Mesenchymal stem cell (in vitro differentiated cells and primary cell): ENCODE measurements at regions not wholly inside any gene's neighbourhood (a gene's known extent, or its start where the extent isn't known, plus 50 kb on each side); places are given as distances from the start of the nearest gene placed in this dataset.

Experiments
- DNase-seq: peaks from one replicate; pipeline ENCODE4 v3.0.0-alpha.2; 2013
- H2AFZ ChIP-seq: one replicate; pipeline ENCODE4 v1.6.1; 2013; ENCODE audit warnings: low read depth, mild to moderate bottlenecking, control low read depth, inconsistent platforms, low read length, moderate library complexity
- H2AK5ac ChIP-seq: 2 replicates; pipeline ENCODE4 v1.6.1; 2013; ENCODE audit warnings: low read length, moderate library complexity, mild to moderate bottlenecking, inconsistent platforms; ENCODE audit not compliant: severe bottlenecking
- H2BK120ac ChIP-seq: one replicate; pipeline ENCODE4 v1.6.1; 2013; ENCODE audit warnings: low read depth, mild to moderate bottlenecking, inconsistent platforms, low read length, moderate library complexity
- H2BK12ac ChIP-seq, 2 experiments: one replicate each; pipeline ENCODE4 v1.6.1; 2013; ENCODE audit warnings: inconsistent platforms in 2 of 2, low read length in 2 of 2, mild to moderate bottlenecking in 2 of 2, moderate library complexity in 2 of 2, control low read depth in 1 of 2
- H2BK15ac ChIP-seq: one replicate; pipeline ENCODE4 v1.6.1; 2013; ENCODE audit warnings: mild to moderate bottlenecking, low read depth, inconsistent platforms; ENCODE audit not compliant: poor library complexity, severe bottlenecking
- H2BK5ac ChIP-seq: 2 replicates; pipeline ENCODE4 v1.6.1; 2013; ENCODE audit warnings: low read depth, mild to moderate bottlenecking, low read length, control low read depth, inconsistent platforms; ENCODE audit not compliant: poor library complexity, severe bottlenecking
- H3K14ac ChIP-seq, 2 experiments: one replicate each; pipeline ENCODE4 v1.6.1; 2013; ENCODE audit warnings: inconsistent platforms in 2 of 2, low read length in 2 of 2, control low read depth in 1 of 2, mild to moderate bottlenecking in 1 of 2, moderate library complexity in 1 of 2
- H3K18ac ChIP-seq, 2 experiments: one replicate each; pipeline ENCODE4 v1.6.1; 2013; ENCODE audit warnings: inconsistent platforms in 2 of 2, low read length in 2 of 2, control low read depth in 1 of 2, low read depth in 1 of 2, mild to moderate bottlenecking in 1 of 2
- H3K23ac ChIP-seq, 2 experiments: one replicate each; pipeline ENCODE4 v1.6.1; 2013; ENCODE audit warnings: inconsistent platforms in 2 of 2, low read length in 2 of 2, mild to moderate bottlenecking in 2 of 2, moderate library complexity in 2 of 2, control low read depth in 1 of 2
- H3K27ac ChIP-seq: 2 replicates; pipeline ENCODE4 v1.5.1; 2013; ENCODE audit warnings: mild to moderate bottlenecking, moderate library complexity, low read length, control low read depth, inconsistent platforms; ENCODE audit not compliant: poor library complexity, severe bottlenecking
- H3K27me3 ChIP-seq, 2 experiments: 2 replicates each; pipeline versions ENCODE4 v1.6.1 to v1.7.0; 2013; ENCODE audit warnings: low read length in 2 of 2, mild to moderate bottlenecking in 2 of 2, moderate library complexity in 2 of 2, control low read depth in 1 of 2, inconsistent platforms in 1 of 2; ENCODE audit not compliant: control insufficient read depth in 1 of 2, insufficient read depth in 1 of 2
- H3K36me3 ChIP-seq, 2 experiments: 2 replicates each; pipeline versions ENCODE4 v1.6.1 to v1.7.0; 2013; ENCODE audit warnings: low read length in 2 of 2, control low read depth in 1 of 2, inconsistent platforms in 1 of 2, low read depth in 1 of 2, mild to moderate bottlenecking in 1 of 2; ENCODE audit not compliant: insufficient read depth in 2 of 2, control insufficient read depth in 1 of 2
- H3K4ac ChIP-seq, 2 experiments: one replicate each; pipeline ENCODE4 v1.6.1; 2013; ENCODE audit warnings: inconsistent platforms in 2 of 2, low read length in 2 of 2, mild to moderate bottlenecking in 2 of 2, moderate library complexity in 2 of 2, control low read depth in 1 of 2, low read depth in 1 of 2
- H3K4me1 ChIP-seq: 2 replicates; pipeline ENCODE4 v1.6.1; 2013; ENCODE audit warnings: low read depth, low read length, control low read depth; ENCODE audit not compliant: control insufficient read depth, insufficient read depth
- H3K4me2 ChIP-seq: 2 replicates; pipeline ENCODE4 v1.6.1; 2013; ENCODE audit warnings: low read length, mild to moderate bottlenecking, inconsistent platforms; ENCODE audit not compliant: poor library complexity, severe bottlenecking
- H3K4me3 ChIP-seq, 2 experiments: 2 replicates each; pipeline versions ENCODE4 v1.5.1 to v1.7.0; 2013; ENCODE audit warnings: low read length in 2 of 2, mild to moderate bottlenecking in 2 of 2, control low read depth in 1 of 2, low read depth in 1 of 2; ENCODE audit not compliant: insufficient read depth in 1 of 2
- H3K79me1 ChIP-seq: replicated peaks from 2 replicates; pipeline ENCODE4 v1.6.1; 2013; ENCODE audit warnings: mild to moderate bottlenecking, control low read depth, low read length, inconsistent platforms; ENCODE audit not compliant: poor library complexity, severe bottlenecking
- H3K9ac ChIP-seq: 2 replicates; pipeline ENCODE4 v1.7.0; 2013; ENCODE audit warnings: mild to moderate bottlenecking, low read length, moderate library complexity
- H3K9me3 ChIP-seq: 2 replicates; pipeline ENCODE4 v1.7.0; 2013; ENCODE audit warnings: mild to moderate bottlenecking, low read length; ENCODE audit not compliant: control insufficient read depth
- H4K8ac ChIP-seq: one replicate; pipeline ENCODE4 v1.6.1; 2013; ENCODE audit warnings: inconsistent platforms, mild to moderate bottlenecking, low read length, moderate library complexity
- H4K91ac ChIP-seq: one replicate; pipeline ENCODE4 v1.6.1; 2013; ENCODE audit warnings: mild to moderate bottlenecking, low read length, inconsistent platforms
- WGBS: methylation state at CpG from one replicate; pipeline ENCODE4 v1.1.7; 2013; ENCODE audit warnings: mixed read lengths; 5-methylcytosine and 5-hydroxymethylcytosine counted together

GRCh38 chr21:26307640-26308039 is 137.1 kb upstream of the APP start:
- no peak overlapping the region for H3K18ac ChIP-seq
- WGBS: 71% methylated on average over 2 of the region's 2 CpGs
- H2BK120ac ChIP-seq: no peak overlapping the region
- H3K27me3 ChIP-seq: no peaks in the 10 kb centered on the region
- H3K4ac ChIP-seq: no peak overlapping the region
- H2BK12ac ChIP-seq: no peak overlapping the region
- no peak overlapping the region for H3K4me3 ChIP-seq
- H3K14ac ChIP-seq: no peak overlapping the region
- no peaks in the 10 kb centered on the region for H3K4me1 ChIP-seq
- no peak overlapping the region for H4K91ac ChIP-seq
- no peak for DNase-seq
- H2BK5ac ChIP-seq: no peak overlapping the region
- no peak overlapping the region for H2AFZ ChIP-seq
- H2BK15ac ChIP-seq: no peak overlapping the region
- H4K8ac ChIP-seq: no peak overlapping the region
- peaks cover 29% of the 10 kb centered on the region for H3K9me3 ChIP-seq
- H3K27ac ChIP-seq: no peak overlapping the region
- no peak overlapping the region for H3K23ac ChIP-seq
- no peak overlapping the region for H3K9ac ChIP-seq
- H2AK5ac ChIP-seq: no peak overlapping the region
- H3K4me2 ChIP-seq: no peak overlapping the region
- no peaks in the 10 kb centered on the region for H3K79me1 ChIP-seq
- H3K36me3 ChIP-seq: no peaks in the 10 kb centered on the region

- Histone ChIP-seq H2BK15ac (no peak overlapping the region), H2AK5ac (no peak overlapping the region), H3K9me3 (peaks cover 7% of the 10 kb centered on the region), H3K4ac (no peak overlapping the region), H2BK120ac (no peak overlapping the region), H2AFZ (no peak overlapping the region), H3K27ac (no peak overlapping the region), H3K4me2 (no peak overlapping the region), H4K91ac (no peak overlapping the region), H3K27me3 (no peaks in the 10 kb centered on the region), H3K9ac (no peak overlapping the region), H3K23ac (no peak overlapping the region), H4K8ac (no peak overlapping the region), H2BK12ac (no peak overlapping the region), H3K4me3 (no peak overlapping the region), H3K14ac (no peak overlapping the region), H3K4me1 (no peaks in the 10 kb centered on the region), H3K18ac (no peak overlapping the region), H3K79me1 (no peaks in the 10 kb centered on the region), H3K36me3 (no peaks in the 10 kb centered on the region), H2BK5ac (no peak overlapping the region)
- DNase-seq: no peak
These were observed 127.3 kb upstream of the APP start for GRCh38 chr21:26297851-26298250.

GRCh38 chr21:26293141-26293946 is 122.8 kb upstream of the APP start:
- no peak overlapping the region for H3K14ac ChIP-seq
- H3K27me3 ChIP-seq: no peaks in the 10 kb centered on the region
- 81% methylated on average over 3 of the region's 3 CpGs for WGBS
- H3K18ac ChIP-seq: no peak overlapping the region
- H3K4me3 ChIP-seq: no peak overlapping the region
- no peak overlapping the region for H3K4ac ChIP-seq
- H3K23ac ChIP-seq: no peak overlapping the region
- no peak overlapping the region for H2BK5ac ChIP-seq
- no peak overlapping the region for H3K9ac ChIP-seq
- H2BK12ac ChIP-seq: no peak overlapping the region
- H3K79me1 ChIP-seq: no peaks in the 10 kb centered on the region
- H3K27ac ChIP-seq: no peak overlapping the region
- peaks cover 7% of the 10 kb centered on the region for H3K9me3 ChIP-seq
- no peak overlapping the region for H4K91ac ChIP-seq
- no peak overlapping the region for H2BK15ac ChIP-seq
- H4K8ac ChIP-seq: no peak overlapping the region
- H2AK5ac ChIP-seq: no peak overlapping the region
- H2BK120ac ChIP-seq: no peak overlapping the region
- no peak overlapping the region for H2AFZ ChIP-seq
- no peaks in the 10 kb centered on the region for H3K36me3 ChIP-seq
- H3K4me2 ChIP-seq: no peak overlapping the region
- no peak for DNase-seq
- no peaks in the 10 kb centered on the region for H3K4me1 ChIP-seq

GRCh38 chr21:26288026-26288425 is 117.5 kb upstream of the APP start:
- whole genome bisulfite sequencing: 100% methylated on average over 1 of the region's 1 CpG
- DNase-seq: no peak
- H3K23ac ChIP-seq: no peak overlapping the region
- H2BK5ac ChIP-seq: no peak overlapping the region
- no peaks in the 10 kb centered on the region for H3K79me1 ChIP-seq
- H3K9me3 ChIP-seq: no peaks in the 10 kb centered on the region
- H3K36me3 ChIP-seq: no peaks in the 10 kb centered on the region
- no peaks in the 10 kb centered on the region for H3K27me3 ChIP-seq
- H2AFZ ChIP-seq: no peak overlapping the region
- no peaks in the 10 kb centered on the region for H3K4me1 ChIP-seq
- H2AK5ac ChIP-seq: no peak overlapping the region
- H3K27ac ChIP-seq: no peak overlapping the region
- H3K4me3 ChIP-seq: no peak overlapping the region
- H4K8ac ChIP-seq: no peak overlapping the region
- H2BK12ac ChIP-seq: no peak overlapping the region
- no peak overlapping the region for H4K91ac ChIP-seq
- H3K4ac ChIP-seq: no peak overlapping the region
- H2BK15ac ChIP-seq: no peak overlapping the region
- no peak overlapping the region for H2BK120ac ChIP-seq
- no peak overlapping the region for H3K9ac ChIP-seq
- no peak overlapping the region for H3K18ac ChIP-seq
- no peak overlapping the region for H3K4me2 ChIP-seq
- no peak overlapping the region for H3K14ac ChIP-seq
